HG03442 (cell line): ENCODE measurements at regions not wholly inside any gene's neighbourhood (a gene's known extent, or its start where the extent isn't known, plus 50 kb on each side); places are given as distances from the start of the nearest gene placed in this dataset.

Experiments used
- ATAC-seq: cut with Tn5 transposase; IDR thresholded peaks from one replicate; pipeline ENCODE4 v1.9.1; 2021; ENCODE audit warnings: mild to moderate bottlenecking, moderate library complexity; ENCODE audit not compliant: unreplicated experiment

DNA sequence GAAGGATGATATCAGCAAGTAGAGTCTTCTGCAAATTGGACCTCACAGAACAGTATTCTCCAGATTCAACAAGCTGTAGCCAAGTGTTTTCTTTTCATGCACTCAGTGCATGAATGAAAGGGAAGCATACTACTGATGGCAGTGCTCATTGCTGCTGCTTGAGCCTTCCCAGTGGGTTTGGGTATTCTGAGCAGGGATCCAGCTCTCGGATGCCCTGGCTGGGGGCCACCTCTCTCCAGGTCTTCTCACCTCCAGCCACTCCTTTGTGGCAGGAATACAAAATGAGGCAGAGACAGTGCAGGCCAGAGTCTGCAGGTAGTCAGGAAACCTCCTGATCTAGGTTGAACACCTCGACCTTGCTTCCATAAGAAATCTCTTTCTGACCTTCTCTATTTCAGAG lies 390.4 kb upstream of the CELF4 start:
- ATAC-seq, result no peak

- no peak for ATAC-seq
Measured at GRCh38 chr18:37955201-37955600, 389.6 kb upstream of the CELF4 start.

- ATAC-seq, result no peak
Measured at GRCh38 chr18:37953876-37954275, 388.3 kb upstream of the CELF4 start.

DNA sequence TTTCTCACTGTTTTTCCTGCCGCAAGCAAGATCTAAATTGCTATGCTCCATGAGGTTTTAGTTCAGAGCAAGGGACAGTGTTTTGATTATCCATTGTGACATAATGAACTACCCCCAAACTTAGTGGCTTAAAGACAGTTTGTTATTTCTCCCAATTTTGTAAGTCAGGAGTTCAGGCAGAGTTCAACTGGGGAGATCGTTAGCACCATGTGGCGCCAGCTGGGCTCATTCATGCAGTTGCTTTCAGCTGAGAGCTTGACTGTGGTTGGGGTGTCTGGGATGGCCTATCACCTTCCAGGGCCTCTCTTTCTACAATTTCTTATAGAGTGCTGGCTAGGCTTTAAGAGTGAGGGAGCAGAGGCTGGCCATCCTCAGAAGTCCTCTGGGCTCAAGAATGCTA lies 382.9 kb upstream of the CELF4 start:
- no peak for ATAC-seq

DNA sequence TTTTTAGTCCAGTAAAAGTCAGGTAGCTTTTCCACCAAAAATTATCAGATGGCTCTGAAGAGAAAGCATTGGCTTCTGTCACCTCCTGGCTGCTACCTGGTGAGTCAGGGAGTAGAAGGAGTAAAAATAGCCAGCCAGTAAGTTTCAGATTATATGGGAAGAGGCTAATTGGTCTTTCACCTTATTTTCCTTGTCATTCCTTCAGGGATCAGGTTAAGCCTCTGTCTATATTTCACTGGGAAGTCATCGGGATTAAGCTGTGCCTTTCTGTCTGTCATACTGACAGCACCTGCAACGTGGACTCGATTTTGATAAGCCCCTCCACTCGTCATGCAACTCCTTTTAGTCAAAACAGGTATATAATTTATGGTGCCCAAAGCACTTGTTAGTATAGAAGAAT lies 380.7 kb upstream of the CELF4 start:
- no peak for ATAC-seq

- ATAC-seq, result no peak
Measured at GRCh38 chr18:37944700-37945270, 379.2 kb upstream of the CELF4 start.

DNA sequence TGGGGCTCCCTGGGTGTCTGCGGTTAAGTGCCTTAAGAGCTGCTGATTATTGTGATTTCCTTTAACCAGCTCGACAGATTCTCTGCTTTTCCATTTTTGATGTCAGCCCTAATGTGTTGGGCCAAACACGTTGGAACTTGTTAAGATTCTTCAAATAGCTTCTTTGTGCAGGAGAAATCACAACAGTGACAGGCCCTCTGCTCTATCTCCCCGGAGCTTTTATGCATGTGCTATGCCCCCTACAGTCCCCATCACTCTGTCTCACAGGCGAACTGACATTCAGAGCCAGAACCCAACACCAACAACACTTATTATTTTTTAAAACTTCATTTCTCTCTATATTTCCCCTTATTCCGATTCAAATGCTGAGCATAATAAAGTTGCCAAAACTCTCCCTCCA lies 371.7 kb upstream of the CELF4 start:
- no peak for ATAC-seq

DNA sequence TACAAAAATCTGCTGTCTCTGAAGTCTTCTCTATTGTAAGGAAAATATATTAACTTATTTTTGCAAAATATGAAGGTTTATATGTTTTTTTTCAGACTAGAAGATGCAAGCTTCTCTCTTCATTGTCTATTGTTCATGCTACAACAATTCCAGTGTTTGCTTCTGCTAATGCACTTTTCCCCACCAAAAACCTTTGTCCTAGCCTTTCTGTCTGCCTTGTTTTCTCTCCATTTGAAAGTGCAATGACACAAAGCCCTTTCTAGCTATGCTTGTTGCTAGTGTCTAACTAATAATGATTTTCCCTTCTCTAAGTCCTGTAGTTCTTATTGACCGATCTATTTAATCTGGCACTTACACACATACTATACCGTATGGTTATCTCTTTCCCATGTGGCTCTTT lies 369.5 kb upstream of the CELF4 start:
- ATAC-seq, result no peak

DNA sequence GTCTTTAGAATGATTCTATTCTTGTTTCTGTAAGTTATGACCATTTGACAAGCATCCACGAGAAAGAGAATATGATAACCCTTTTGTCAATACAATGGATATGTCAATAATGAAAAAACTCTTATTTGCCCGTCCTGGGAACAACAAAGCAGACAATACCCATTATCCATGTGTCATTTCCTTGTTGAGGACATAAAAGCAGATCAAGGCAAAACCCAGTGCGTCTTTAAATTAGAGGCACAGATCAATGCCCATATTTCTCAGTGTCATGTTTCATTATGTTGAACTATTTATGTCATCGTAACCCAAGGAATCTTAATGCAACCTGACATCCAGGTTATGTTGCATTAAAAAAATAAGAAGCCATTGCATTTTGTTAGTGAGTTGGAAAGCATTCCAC lies 365.0 kb upstream of the CELF4 start:
- no peak for ATAC-seq

- ATAC-seq, result no peak
Measured at GRCh38 chr18:37922162-37922561, 356.6 kb upstream of the CELF4 start.

GRCh38 chr18:37920865-37921264 lies 355.3 kb upstream of the CELF4 start:
- ATAC-seq, result no peak

DNA sequence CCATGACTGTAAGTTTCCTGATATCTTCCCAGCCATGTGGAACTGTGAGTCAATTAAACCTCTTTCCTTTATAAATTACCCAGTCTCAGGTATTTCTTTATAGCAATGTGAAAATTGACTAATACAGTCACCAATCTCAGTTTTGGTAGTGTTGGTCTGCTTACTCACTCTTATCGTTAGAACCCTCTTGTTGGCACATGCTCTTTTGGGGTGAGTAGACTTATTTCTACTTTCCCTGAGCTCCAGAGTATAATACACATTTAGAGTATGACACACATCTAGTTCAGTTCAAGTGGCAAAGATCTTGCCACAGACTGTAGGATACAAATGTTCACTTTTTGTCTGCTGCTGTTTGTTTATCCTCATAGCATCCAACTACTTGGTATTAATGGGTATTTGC lies 347.5 kb upstream of the CELF4 start:
- ATAC-seq, result no peak

GRCh38 chr18:37902344-37902743 lies 336.7 kb upstream of the CELF4 start:
- no peak for ATAC-seq

DNA sequence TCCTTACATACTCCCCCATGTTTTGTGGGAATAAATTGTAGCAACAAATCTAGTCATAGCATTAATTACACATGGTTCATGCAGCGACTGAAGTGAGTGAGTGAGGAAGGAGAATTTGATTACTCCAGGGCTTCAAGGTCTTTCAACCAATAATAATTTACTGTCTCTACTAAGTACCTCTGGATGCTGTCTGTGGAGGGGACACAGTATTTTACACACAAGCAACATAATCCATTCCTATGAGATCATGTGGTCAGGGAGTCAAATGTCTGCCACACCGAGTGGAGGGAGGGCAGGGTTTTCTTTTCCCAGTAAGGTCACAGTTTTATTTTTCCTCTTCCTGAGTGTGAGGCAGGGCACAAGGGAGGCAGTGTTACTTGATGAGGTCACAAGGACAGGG lies 334.7 kb upstream of the CELF4 start:
- ATAC-seq, result no peak

- ATAC-seq, result no peak
Measured at GRCh38 chr18:37889963-37890362, 324.4 kb upstream of the CELF4 start.

DNA sequence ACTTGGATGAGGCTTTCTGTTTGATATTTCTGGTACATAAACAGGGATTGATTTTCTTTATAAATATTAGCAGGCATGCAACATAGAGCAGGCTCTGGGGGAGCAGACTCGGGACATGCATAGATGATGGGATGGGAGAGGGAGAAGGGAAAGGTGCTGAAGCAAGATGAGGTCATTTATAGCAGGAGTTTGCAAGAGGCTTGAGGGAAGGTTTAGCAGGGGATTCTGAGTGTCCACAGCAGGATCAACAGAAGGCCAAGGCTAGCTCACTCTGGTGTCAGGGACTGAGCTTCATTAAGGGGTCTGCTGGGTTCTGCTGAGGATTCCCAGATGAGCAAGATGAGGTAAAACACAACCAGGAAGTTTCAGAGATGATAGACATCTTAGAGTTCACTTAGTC lies 309.1 kb upstream of the CELF4 start:
- no peak for ATAC-seq

- no peak for ATAC-seq
Measured at GRCh38 chr18:37873416-37873815, 307.8 kb upstream of the CELF4 start.

- ATAC-seq, result no peak
Measured at GRCh38 chr18:37872562-37872961, 307.0 kb upstream of the CELF4 start.

- no peak for ATAC-seq
Measured at GRCh38 chr18:37871561-37871960, 306.0 kb upstream of the CELF4 start.

- ATAC-seq, result no peak
Measured at GRCh38 chr18:37869051-37869450, 303.5 kb upstream of the CELF4 start.

DNA sequence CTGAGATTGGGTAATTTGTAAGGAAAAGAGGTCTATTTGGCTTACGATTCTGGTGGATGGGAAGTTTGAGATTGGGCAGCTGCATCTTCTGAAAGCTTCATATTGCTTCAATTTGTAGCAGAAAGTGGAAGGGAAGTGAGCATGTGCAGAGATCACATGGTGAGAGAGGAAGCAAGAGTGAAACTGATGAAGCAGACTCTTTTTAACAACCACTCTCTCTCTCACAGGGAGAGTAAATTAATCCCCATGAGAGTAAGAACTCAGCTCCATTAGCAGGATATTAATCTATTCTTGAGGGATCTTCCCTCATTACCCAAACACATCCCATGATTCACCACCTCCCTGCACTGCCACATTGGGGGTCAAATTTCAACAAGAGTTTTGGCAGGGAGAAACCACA lies 298.5 kb upstream of the CELF4 start:
- ATAC-seq, result no peak

GRCh38 chr18:37861981-37862380 lies 296.4 kb upstream of the CELF4 start:
- ATAC-seq, result no peak

GRCh38 chr18:37854396-37854795 lies 288.8 kb upstream of the CELF4 start:
- ATAC-seq, result no peak

DNA sequence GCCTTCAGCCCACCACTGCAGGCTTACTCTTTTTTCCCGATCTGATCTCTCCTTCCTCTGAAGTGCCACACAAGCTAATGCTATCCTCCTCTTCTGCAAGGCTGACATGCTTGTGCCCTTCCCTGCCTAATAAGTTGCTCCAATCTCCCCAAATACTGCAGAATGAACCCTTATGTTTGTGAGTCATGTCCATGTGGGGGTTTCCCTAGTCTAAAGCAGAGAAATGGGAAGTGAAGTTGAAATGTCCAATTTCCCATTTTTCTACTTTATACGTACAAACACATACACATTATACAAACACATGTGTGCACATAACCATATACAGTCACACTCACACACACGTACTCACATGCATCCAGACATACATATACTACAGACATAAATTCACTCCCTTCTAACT lies 288.1 kb upstream of the CELF4 start:
- no peak for ATAC-seq
